Astrocyte (in vitro differentiated cells and primary cell): ENCODE measurements at regions not wholly inside any gene's neighbourhood (a gene's known extent, or its start where the extent isn't known, plus 50 kb on each side); places are given as distances from the start of the nearest gene placed in this dataset.

Experiments
- DNase-seq: peaks from one replicate; pipeline ENCODE4 v3.0.0-alpha.2; 2010; ENCODE audit warnings: low read depth
- FAIRE-seq: peaks from 2 replicates; lab custom pipeline; 2011; peaks lifted over from hg19 to GRCh38; lab: Jason Lieb, UNC
- H2AFZ ChIP-seq: 2 replicates; pipeline ENCODE4 v1.6.0; 2012; ENCODE audit warnings: low read depth, low read length, inconsistent platforms
- H3K27ac ChIP-seq: 2 replicates; pipeline ENCODE4 v1.5.1; 2011; ENCODE audit warnings: low read depth, low read length, inconsistent platforms
- H3K27me3 ChIP-seq: 2 replicates; pipeline ENCODE4 v1.6.0; 2011; ENCODE audit warnings: low read length, inconsistent platforms; ENCODE audit not compliant: insufficient read depth
- H3K36me3 ChIP-seq: 2 replicates; pipeline ENCODE4 v1.5.1; 2011; ENCODE audit warnings: low read length, inconsistent platforms; ENCODE audit not compliant: insufficient read depth
- H3K4me1 ChIP-seq: 2 replicates; pipeline ENCODE4 v1.5.1; 2011; ENCODE audit warnings: low read length, inconsistent platforms; ENCODE audit not compliant: insufficient read depth
- H3K4me2 ChIP-seq: 2 replicates; pipeline ENCODE4 v1.6.0; 2012; ENCODE audit warnings: low read length, inconsistent platforms
- H3K4me3 ChIP-seq: 2 replicates; pipeline ENCODE4 v1.5.1; 2011; ENCODE audit warnings: low read depth, mild to moderate bottlenecking, low read length, inconsistent platforms; ENCODE audit not compliant: insufficient read depth
- H3K79me2 ChIP-seq: 2 replicates; pipeline ENCODE4 v1.6.0; 2012; ENCODE audit warnings: mild to moderate bottlenecking, low read length, inconsistent platforms; ENCODE audit not compliant: insufficient read depth
- H3K9ac ChIP-seq: 2 replicates; pipeline ENCODE4 v1.6.0; 2012; ENCODE audit warnings: mild to moderate bottlenecking, low read length, inconsistent platforms
- H3K9me3 ChIP-seq: 2 replicates; pipeline ENCODE4 v1.5.1; 2012; ENCODE audit warnings: low read depth, mild to moderate bottlenecking, low read length, inconsistent platforms; ENCODE audit not compliant: insufficient read depth
- H4K20me1 ChIP-seq: 2 replicates; pipeline ENCODE4 v1.6.0; 2012; ENCODE audit warnings: low read length, inconsistent platforms; ENCODE audit not compliant: insufficient read depth
- H3K27ac Mint-ChIP-seq: one replicate; pipeline ENCODE4 v1.8.0; 2021; ENCODE audit warnings: mild to moderate bottlenecking, mixed read lengths; ENCODE audit not compliant: unreplicated experiment
- H3K27me3 Mint-ChIP-seq: one replicate; pipeline ENCODE4 v1.8.0; 2021; ENCODE audit warnings: low read depth, mixed read lengths; ENCODE audit not compliant: unreplicated experiment
- H3K36me3 Mint-ChIP-seq: one replicate; pipeline ENCODE4 v1.8.0; 2021; ENCODE audit warnings: low read depth, mixed read lengths; ENCODE audit not compliant: unreplicated experiment
- H3K4me1 Mint-ChIP-seq: one replicate; pipeline ENCODE4 v1.8.0; 2021; ENCODE audit warnings: low read depth, mixed read lengths; ENCODE audit not compliant: unreplicated experiment
- H3K4me3 Mint-ChIP-seq: one replicate; pipeline ENCODE4 v1.8.0; 2021; ENCODE audit warnings: mild to moderate bottlenecking, moderate library complexity, mixed read lengths; ENCODE audit not compliant: unreplicated experiment
- H3K9me3 Mint-ChIP-seq: one replicate; pipeline ENCODE4 v1.8.0; 2021; ENCODE audit warnings: mild to moderate bottlenecking, mixed read lengths; ENCODE audit not compliant: unreplicated experiment
- EZH2 ChIP-seq: IDR thresholded peaks from 2 replicates; pipeline ENCODE4 v1.6.1; 2012; ENCODE audit warnings: mild to moderate bottlenecking, low read length, inconsistent platforms; ENCODE audit not compliant: insufficient read depth
- TF ChIP-seq, protein P1 (sequence below): IDR thresholded peaks from 2 replicates; pipeline ENCODE4 v1.5.1; 2011; ENCODE audit warnings: low read depth, mild to moderate bottlenecking, inconsistent platforms, low read length, moderate library complexity; ENCODE audit not compliant: insufficient read depth

DNA sequence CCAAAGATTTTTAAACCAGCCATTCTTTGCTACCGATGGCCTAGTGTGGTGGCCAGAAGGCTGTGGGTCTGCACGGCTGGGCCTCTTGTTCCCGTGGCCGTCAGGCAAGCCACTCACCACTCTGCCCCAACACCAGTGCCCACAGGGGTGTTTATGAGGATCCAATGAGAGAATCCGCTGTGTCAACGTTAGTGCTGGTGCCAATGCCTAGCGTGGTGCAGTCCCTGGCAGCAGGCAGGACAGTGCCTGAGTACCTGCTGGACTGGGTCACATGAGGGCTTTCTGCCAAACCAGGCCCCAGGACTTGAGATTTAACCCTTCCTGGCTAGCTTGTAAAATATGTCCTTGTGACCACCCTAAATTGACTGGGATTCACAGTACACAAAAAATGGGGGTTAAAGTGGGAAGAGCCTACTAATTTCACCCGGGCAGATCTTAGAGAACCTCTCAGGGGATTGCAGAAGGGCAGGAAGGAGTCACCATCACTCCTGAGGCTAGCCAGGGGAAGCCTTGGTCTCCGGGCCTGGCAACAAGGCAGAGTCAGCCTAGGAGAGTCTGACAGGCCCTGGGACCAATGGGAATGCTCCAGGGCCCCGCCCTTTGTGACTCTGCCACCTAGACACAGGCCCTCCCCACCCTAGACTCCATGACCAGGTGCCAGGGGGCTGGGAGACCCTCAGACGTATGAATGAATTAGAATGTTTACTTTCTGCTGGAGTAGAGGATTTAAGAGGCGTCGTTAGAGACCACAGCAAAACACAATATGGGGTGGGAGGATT lies 63.2 kb upstream of the FSTL4 start:
- no peak overlapping the region for H3K9ac ChIP-seq
- H3K36me3 ChIP-seq, result no peaks in the 10 kb centered on the region
- peaks cover 9% of the 10 kb centered on the region for H3K9me3 Mint-ChIP-seq
- no peaks in the 10 kb centered on the region for H3K4me1 Mint-ChIP-seq
- TF ChIP-seq EZH2, result no peak
- TF ChIP-seq, protein P1, sequence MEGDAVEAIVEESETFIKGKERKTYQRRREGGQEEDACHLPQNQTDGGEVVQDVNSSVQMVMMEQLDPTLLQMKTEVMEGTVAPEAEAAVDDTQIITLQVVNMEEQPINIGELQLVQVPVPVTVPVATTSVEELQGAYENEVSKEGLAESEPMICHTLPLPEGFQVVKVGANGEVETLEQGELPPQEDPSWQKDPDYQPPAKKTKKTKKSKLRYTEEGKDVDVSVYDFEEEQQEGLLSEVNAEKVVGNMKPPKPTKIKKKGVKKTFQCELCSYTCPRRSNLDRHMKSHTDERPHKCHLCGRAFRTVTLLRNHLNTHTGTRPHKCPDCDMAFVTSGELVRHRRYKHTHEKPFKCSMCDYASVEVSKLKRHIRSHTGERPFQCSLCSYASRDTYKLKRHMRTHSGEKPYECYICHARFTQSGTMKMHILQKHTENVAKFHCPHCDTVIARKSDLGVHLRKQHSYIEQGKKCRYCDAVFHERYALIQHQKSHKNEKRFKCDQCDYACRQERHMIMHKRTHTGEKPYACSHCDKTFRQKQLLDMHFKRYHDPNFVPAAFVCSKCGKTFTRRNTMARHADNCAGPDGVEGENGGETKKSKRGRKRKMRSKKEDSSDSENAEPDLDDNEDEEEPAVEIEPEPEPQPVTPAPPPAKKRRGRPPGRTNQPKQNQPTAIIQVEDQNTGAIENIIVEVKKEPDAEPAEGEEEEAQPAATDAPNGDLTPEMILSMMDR, result no peak
- H3K4me3 Mint-ChIP-seq, result no peak overlapping the region
- H4K20me1 ChIP-seq, result no peaks in the 10 kb centered on the region
- peaks cover 4% of the 10 kb centered on the region for H3K9me3 ChIP-seq
- H3K27me3 ChIP-seq, result no peaks in the 10 kb centered on the region
- H3K4me1 ChIP-seq, result no peaks in the 10 kb centered on the region
- no peaks in the 10 kb centered on the region for H3K36me3 Mint-ChIP-seq
- H3K79me2 ChIP-seq, result no peaks in the 10 kb centered on the region
- FAIRE-seq, result no peak
- no peak for DNase-seq
- H3K4me2 ChIP-seq, result no peak overlapping the region
- no peak overlapping the region for H3K27ac ChIP-seq
- H3K4me3 ChIP-seq, result no peak overlapping the region
- H3K27ac Mint-ChIP-seq, result no peak overlapping the region
- peaks cover 31% of the 10 kb centered on the region for H3K27me3 Mint-ChIP-seq
- no peak overlapping the region for H2AFZ ChIP-seq

- H3K27me3 ChIP-seq, result no peaks in the 10 kb centered on the region
- Mint-ChIP-seq H3K36me3 (no peaks in the 10 kb centered on the region), H3K4me1 (no peaks in the 10 kb centered on the region), H3K27me3 (peaks cover 34% of the 10 kb centered on the region), H3K9me3 (peaks cover 13% of the 10 kb centered on the region), H3K4me3 (no peak overlapping the region), H3K27ac (no peak overlapping the region)
- DNase-seq (no peak), FAIRE-seq (no peak)
- no peak overlapping the region for H3K27ac ChIP-seq
- no peak overlapping the region for H3K4me3 ChIP-seq
- no peak overlapping the region for H3K4me2 ChIP-seq
- no peak for TF ChIP-seq EZH2
- TF ChIP-seq, protein P1, result no peak
- H3K9me3 ChIP-seq, result peaks cover 4% of the 10 kb centered on the region
- H3K36me3 ChIP-seq, result no peaks in the 10 kb centered on the region
- H3K4me1 ChIP-seq, result no peaks in the 10 kb centered on the region
- no peak overlapping the region for H2AFZ ChIP-seq
- H3K9ac ChIP-seq, result no peak overlapping the region
- no peaks in the 10 kb centered on the region for H3K79me2 ChIP-seq
- H4K20me1 ChIP-seq, result no peaks in the 10 kb centered on the region
Observed at GRCh38 chr5:133670336-133670735, 58.0 kb upstream of the FSTL4 start.

DNA sequence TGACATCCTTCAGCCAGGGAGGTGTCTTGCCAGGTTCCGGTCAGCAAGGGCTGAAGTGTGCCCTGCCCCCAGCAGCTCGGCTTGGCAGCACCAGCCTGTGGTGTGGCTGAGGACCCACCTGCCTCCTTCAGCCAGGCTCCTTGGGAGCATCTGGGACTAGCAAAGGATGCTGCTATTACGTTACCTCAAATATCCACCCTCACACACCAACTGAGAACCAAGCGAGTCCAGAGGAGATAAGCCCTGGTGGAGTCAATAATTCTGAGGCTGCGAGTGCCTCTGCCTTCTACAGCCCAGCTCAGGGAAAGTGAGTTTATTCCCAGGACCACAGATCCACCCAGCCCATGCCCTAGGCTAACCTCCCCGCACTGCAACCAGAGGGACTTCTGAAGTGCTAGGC lies 57.1 kb upstream of the FSTL4 start:
- H3K36me3 ChIP-seq, result no peaks in the 10 kb centered on the region
- H3K4me2 ChIP-seq, result no peak overlapping the region
- H4K20me1 ChIP-seq, result no peaks in the 10 kb centered on the region
- FAIRE-seq, result no peak
- H3K79me2 ChIP-seq, result no peaks in the 10 kb centered on the region
- Mint-ChIP-seq H3K4me3 (no peak overlapping the region), H3K27ac (no peak overlapping the region), H3K36me3 (no peaks in the 10 kb centered on the region), H3K9me3 (peaks cover 13% of the 10 kb centered on the region), H3K27me3 (peaks cover 34% of the 10 kb centered on the region), H3K4me1 (peaks cover 5% of the 10 kb centered on the region)
- no peak for DNase-seq
- TF ChIP-seq, protein P1, result no peak
- TF ChIP-seq EZH2, result no peak
- no peak overlapping the region for H3K4me3 ChIP-seq
- H2AFZ ChIP-seq, result no peak overlapping the region
- peaks cover 4% of the 10 kb centered on the region for H3K9me3 ChIP-seq
- peaks cover 1% of the 10 kb centered on the region for H3K4me1 ChIP-seq
- no peak overlapping the region for H3K27ac ChIP-seq
- no peaks in the 10 kb centered on the region for H3K27me3 ChIP-seq
- no peak overlapping the region for H3K9ac ChIP-seq
